Astrocyte (in vitro differentiated cells and primary cell): ENCODE measurements at regions not wholly inside any gene's neighbourhood (a gene's known extent, or its start where the extent isn't known, plus 50 kb on each side); places are given as distances from the start of the nearest gene placed in this dataset.

Experiments used
- EZH2 ChIP-seq: IDR thresholded peaks from 2 replicates; pipeline ENCODE4 v1.6.1; 2012; ENCODE audit warnings: mild to moderate bottlenecking, low read length, inconsistent platforms; ENCODE audit not compliant: insufficient read depth
- TF ChIP-seq, protein P1 (sequence below): IDR thresholded peaks from 2 replicates; pipeline ENCODE4 v1.5.1; 2011; ENCODE audit warnings: low read depth, mild to moderate bottlenecking, inconsistent platforms, low read length, moderate library complexity; ENCODE audit not compliant: insufficient read depth

DNA sequence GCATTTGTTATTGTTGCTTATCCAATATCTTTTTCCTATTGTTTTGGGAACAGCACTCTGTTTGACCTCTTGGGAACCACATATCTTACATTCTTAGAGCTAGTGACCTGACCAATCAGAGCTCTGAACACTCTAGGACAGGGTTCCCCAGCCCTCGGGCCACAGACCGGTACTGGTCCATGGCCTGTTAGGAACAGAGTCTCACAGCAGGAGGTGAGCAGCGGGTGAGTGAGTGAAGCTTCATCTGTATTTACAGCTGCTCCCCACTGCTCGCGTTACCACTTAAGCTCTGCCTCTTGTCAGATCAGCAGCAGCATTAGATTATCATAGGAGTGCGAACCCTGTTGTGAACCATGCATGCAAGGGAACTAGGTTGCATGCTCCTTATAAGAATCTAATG, 226.0 kb upstream of the TSHZ2 start:
- TF ChIP-seq, protein P1, sequence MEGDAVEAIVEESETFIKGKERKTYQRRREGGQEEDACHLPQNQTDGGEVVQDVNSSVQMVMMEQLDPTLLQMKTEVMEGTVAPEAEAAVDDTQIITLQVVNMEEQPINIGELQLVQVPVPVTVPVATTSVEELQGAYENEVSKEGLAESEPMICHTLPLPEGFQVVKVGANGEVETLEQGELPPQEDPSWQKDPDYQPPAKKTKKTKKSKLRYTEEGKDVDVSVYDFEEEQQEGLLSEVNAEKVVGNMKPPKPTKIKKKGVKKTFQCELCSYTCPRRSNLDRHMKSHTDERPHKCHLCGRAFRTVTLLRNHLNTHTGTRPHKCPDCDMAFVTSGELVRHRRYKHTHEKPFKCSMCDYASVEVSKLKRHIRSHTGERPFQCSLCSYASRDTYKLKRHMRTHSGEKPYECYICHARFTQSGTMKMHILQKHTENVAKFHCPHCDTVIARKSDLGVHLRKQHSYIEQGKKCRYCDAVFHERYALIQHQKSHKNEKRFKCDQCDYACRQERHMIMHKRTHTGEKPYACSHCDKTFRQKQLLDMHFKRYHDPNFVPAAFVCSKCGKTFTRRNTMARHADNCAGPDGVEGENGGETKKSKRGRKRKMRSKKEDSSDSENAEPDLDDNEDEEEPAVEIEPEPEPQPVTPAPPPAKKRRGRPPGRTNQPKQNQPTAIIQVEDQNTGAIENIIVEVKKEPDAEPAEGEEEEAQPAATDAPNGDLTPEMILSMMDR, result no peak
- no peak for TF ChIP-seq EZH2
